Peyer's patch (tissue), 4 donors: ENCODE measurements at regions not wholly inside any gene's neighbourhood (a gene's known extent, or its start where the extent isn't known, plus 50 kb on each side); places are given as distances from the start of the nearest gene placed in this dataset.

Experiments
- DNase-seq, 3 donors: peaks; one replicate each; pipeline ENCODE4 v3.0.0-alpha.2; 2017 to 2019
- H3K27ac ChIP-seq, 4 donors: fragments of 200-600 bp; sonication (generic); one replicate each; pipeline ENCODE4 v1.5.1; 2016 to 2019
- H3K27me3 ChIP-seq, 2 donors: fragments of 200-600 bp; sonication (generic); one replicate each; pipeline ENCODE4 v1.5.1; 2019
- H3K36me3 ChIP-seq, 3 donors: fragments of 200-600 bp; sonication (generic); one replicate each; pipeline ENCODE4 v1.5.1; 2016 to 2019
- H3K4me1 ChIP-seq, 4 donors: fragments of 200-600 bp; sonication (generic); one replicate each; pipeline ENCODE4 v1.5.1; 2016 to 2019
- H3K4me3 ChIP-seq, 4 donors: fragments of 200-600 bp; sonication (generic); 1 replicate in 3 of 4; 2 replicates in 1 of 4; pipeline ENCODE4 v1.5.1; 2016 to 2019; ENCODE audit warnings: mild to moderate bottlenecking in 1 of 4
- H3K9me3 ChIP-seq, 4 donors: fragments of 200-600 bp; sonication (generic); one replicate each; pipeline ENCODE4 v1.5.1; 2016 to 2019; ENCODE audit warnings: mild to moderate bottlenecking in 1 of 4
- POLR2A ChIP-seq, 2 donors: fragments of 450-650 bp; IDR thresholded peaks; one replicate each; pipeline ENCODE4 v1.5.1; 2017; ENCODE audit warnings: antibody characterized with exemption in 2 of 2, mild to moderate bottlenecking in 2 of 2, moderate library complexity in 2 of 2
- TF ChIP-seq, protein P1 (sequence below), 6 experiments: fragments of 450-650 bp in 4 of 6; fragments of 200-600 bp in 2 of 6; sonication (generic) in 1 of 6; IDR thresholded peaks; one replicate each; pipeline ENCODE4 v1.5.1; 2017 to 2019; ENCODE audit warnings: antibody characterized with exemption in 6 of 6, mild to moderate bottlenecking in 3 of 6, moderate library complexity in 1 of 6

DNA sequence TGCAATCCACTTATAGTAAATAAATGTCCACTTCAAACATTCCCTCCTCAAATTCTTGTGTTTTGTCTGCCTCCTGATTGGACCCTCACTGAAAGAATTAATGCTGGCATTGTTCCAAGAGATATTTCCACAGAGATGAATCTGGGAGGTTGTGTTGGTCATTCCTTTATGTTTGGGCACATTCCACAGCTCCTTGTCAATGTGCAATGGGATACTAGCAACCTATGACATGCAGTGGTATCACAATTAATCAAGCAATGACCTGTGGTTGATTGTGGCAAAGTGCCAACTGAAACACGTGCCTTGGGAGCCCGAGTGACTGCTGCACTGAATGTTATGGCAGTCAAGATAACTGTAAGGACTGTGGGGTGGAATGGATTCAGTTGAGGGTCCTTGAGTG lies 55.0 kb upstream of the SNRPN start:
- no peak overlapping the region for H3K27ac ChIP-seq
- peaks cover 0 to 5% (median 0%) of the 10 kb centered on the region in 4 donors for H3K9me3 ChIP-seq
- TF ChIP-seq POLR2A (IDR thresholded peaks at IDR 0.05), result no peak
- no peaks in the 10 kb centered on the region for H3K36me3 ChIP-seq
- no peak overlapping the region for H3K4me3 ChIP-seq
- no peaks in the 10 kb centered on the region for H3K4me1 ChIP-seq
- DNase-seq, result no peak
- H3K27me3 ChIP-seq, result no peaks in the 10 kb centered on the region

- no peak overlapping the region for H3K27ac ChIP-seq
- H3K4me1 ChIP-seq, result no peaks in the 10 kb centered on the region
- H3K9me3 ChIP-seq, result peaks cover 0 to under 1% (median 0%) of the 10 kb centered on the region in 4 donors
- no peaks in the 10 kb centered on the region for H3K27me3 ChIP-seq
- TF ChIP-seq, protein P1, sequence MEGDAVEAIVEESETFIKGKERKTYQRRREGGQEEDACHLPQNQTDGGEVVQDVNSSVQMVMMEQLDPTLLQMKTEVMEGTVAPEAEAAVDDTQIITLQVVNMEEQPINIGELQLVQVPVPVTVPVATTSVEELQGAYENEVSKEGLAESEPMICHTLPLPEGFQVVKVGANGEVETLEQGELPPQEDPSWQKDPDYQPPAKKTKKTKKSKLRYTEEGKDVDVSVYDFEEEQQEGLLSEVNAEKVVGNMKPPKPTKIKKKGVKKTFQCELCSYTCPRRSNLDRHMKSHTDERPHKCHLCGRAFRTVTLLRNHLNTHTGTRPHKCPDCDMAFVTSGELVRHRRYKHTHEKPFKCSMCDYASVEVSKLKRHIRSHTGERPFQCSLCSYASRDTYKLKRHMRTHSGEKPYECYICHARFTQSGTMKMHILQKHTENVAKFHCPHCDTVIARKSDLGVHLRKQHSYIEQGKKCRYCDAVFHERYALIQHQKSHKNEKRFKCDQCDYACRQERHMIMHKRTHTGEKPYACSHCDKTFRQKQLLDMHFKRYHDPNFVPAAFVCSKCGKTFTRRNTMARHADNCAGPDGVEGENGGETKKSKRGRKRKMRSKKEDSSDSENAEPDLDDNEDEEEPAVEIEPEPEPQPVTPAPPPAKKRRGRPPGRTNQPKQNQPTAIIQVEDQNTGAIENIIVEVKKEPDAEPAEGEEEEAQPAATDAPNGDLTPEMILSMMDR (IDR thresholded peaks at IDR 0.05), result no peak
- TF ChIP-seq POLR2A (IDR thresholded peaks at IDR 0.05), result no peak
- H3K36me3 ChIP-seq, result no peaks in the 10 kb centered on the region
- no peak overlapping the region for H3K4me3 ChIP-seq
- no peak for DNase-seq
Observed at GRCh38 chr15:24901409-24901808, 53.4 kb upstream of the SNRPN start.
